Natural killer cell (primary cell): ENCODE measurements at regions not wholly inside any gene's neighbourhood (a gene's known extent, or its start where the extent isn't known, plus 50 kb on each side); places are given as distances from the start of the nearest gene placed in this dataset.

ENCODE experiments used
- ATAC-seq, 3 donors: fragments of 150-1000 bp in 2 of 3; fragments of 200-7000 bp in 1 of 3; cut with Tn5 transposase; 1 replicate in 1 of 3; 2 replicates in 2 of 3; pipeline ENCODE4 v1.10.0; 2021; ENCODE audit warnings: mild to moderate bottlenecking in 2 of 3, moderate library complexity in 2 of 3
- DNase-seq, 2 donors: peaks; one replicate each; pipeline versions ENCODE4 v3.0.0 to v3.0.0-alpha.2; 2013 to 2021; ENCODE audit warnings: mixed read lengths in 1 of 2
- H3K27ac ChIP-seq: one replicate; pipeline ENCODE4 v1.5.1; 2013; ENCODE audit warnings: mild to moderate bottlenecking, low read length
- H3K27me3 ChIP-seq: one replicate; pipeline ENCODE4 v1.6.1; 2013; ENCODE audit warnings: low read length; ENCODE audit not compliant: control insufficient read depth, insufficient read depth
- H3K36me3 ChIP-seq: one replicate; pipeline ENCODE4 v1.6.1; 2013; ENCODE audit warnings: low read length; ENCODE audit not compliant: control insufficient read depth, insufficient read depth
- H3K4me1 ChIP-seq: one replicate; pipeline ENCODE4 v1.6.1; 2013; ENCODE audit warnings: low read length; ENCODE audit not compliant: control insufficient read depth, insufficient read depth
- H3K4me3 ChIP-seq: one replicate; pipeline ENCODE4 v1.5.1; 2013; ENCODE audit warnings: low read length
- H3K9me3 ChIP-seq: one replicate; pipeline ENCODE4 v1.6.1; 2013; ENCODE audit warnings: low read length; ENCODE audit not compliant: control insufficient read depth, insufficient read depth
- H3K27ac Mint-ChIP-seq, 2 donors: one replicate each; pipeline ENCODE4 v1.8.0; 2022; ENCODE audit warnings: mild to moderate bottlenecking in 2 of 2, mixed read lengths in 2 of 2, moderate library complexity in 1 of 2
- H3K27me3 Mint-ChIP-seq, 2 donors: one replicate each; pipeline ENCODE4 v1.8.0; 2022; ENCODE audit warnings: low read depth in 2 of 2, mixed read lengths in 2 of 2
- H3K36me3 Mint-ChIP-seq: one replicate; pipeline ENCODE4 v1.8.0; 2022; ENCODE audit warnings: mixed read lengths
- H3K4me1 Mint-ChIP-seq, 2 donors: one replicate each; pipeline ENCODE4 v1.8.0; 2022; ENCODE audit warnings: mixed read lengths in 2 of 2
- H3K4me3 Mint-ChIP-seq: one replicate; pipeline ENCODE4 v1.8.0; 2022; ENCODE audit warnings: mild to moderate bottlenecking, moderate library complexity, mixed read lengths
- H3K9me3 Mint-ChIP-seq, 2 donors: one replicate each; pipeline ENCODE4 v1.8.0; 2022; ENCODE audit warnings: mixed read lengths in 2 of 2
- CTCF ChIP-seq: fragments of 200-600 bp; IDR thresholded peaks from one replicate; pipeline ENCODE4 v1.8.0; 2022; ENCODE audit warnings: antibody characterized with exemption
- WGBS: methylation state at CpG from one replicate; pipeline ENCODE4 v1.1.7; 2013; ENCODE audit warnings: missing lambda C conversion rate; ENCODE audit not compliant: insufficient coverage; 5-methylcytosine and 5-hydroxymethylcytosine counted together
- intact Hi-C: fragments of 100-400 bp; cut with micrococcal nuclease; formaldehyde crosslinking; loops from one replicate; pipeline ENCODE4 v1.14.2; 2022

GRCh38 chr4:63526251-63526650, 883.0 kb downstream of the TECRL start:
- no peaks in the 10 kb centered on the region for H3K27me3 ChIP-seq
- no peaks in the 10 kb centered on the region for H3K4me1 Mint-ChIP-seq
- H3K9me3 Mint-ChIP-seq, result peaks cover 8 to 13% of the 10 kb centered on the region in 2 donors
- ATAC-seq (no peak), DNase-seq (no peak)
- H3K4me3 Mint-ChIP-seq, result no peak overlapping the region
- no peak overlapping the region for H3K4me3 ChIP-seq
- H3K36me3 ChIP-seq, result no peaks in the 10 kb centered on the region
- intact Hi-C loops, result no loop called here
- peaks cover 3% of the 10 kb centered on the region for H3K9me3 ChIP-seq
- H3K27ac Mint-ChIP-seq, result no peak overlapping the region
- no peaks in the 10 kb centered on the region for H3K4me1 ChIP-seq
- no peak overlapping the region for H3K27ac ChIP-seq
- no peaks in the 10 kb centered on the region for H3K27me3 Mint-ChIP-seq
- no peak for TF ChIP-seq CTCF
- peaks cover 8% of the 10 kb centered on the region for H3K36me3 Mint-ChIP-seq
- 96% methylated on average over 1 of the region's 1 CpG for WGBS

GRCh38 chr4:63524764-63525163, 884.5 kb downstream of the TECRL start:
- Histone ChIP-seq H3K4me1 (no peaks in the 10 kb centered on the region), H3K36me3 (no peaks in the 10 kb centered on the region), H3K27me3 (no peaks in the 10 kb centered on the region), H3K4me3 (no peak overlapping the region), H3K9me3 (peaks cover 7% of the 10 kb centered on the region), H3K27ac (no peak overlapping the region)
- Mint-ChIP-seq H3K9me3 (peaks cover 6 to 11% of the 10 kb centered on the region in 2 donors), H3K4me1 (no peaks in the 10 kb centered on the region), H3K4me3 (no peak overlapping the region), H3K27ac (no peak overlapping the region), H3K36me3 (peaks cover 8% of the 10 kb centered on the region), H3K27me3 (no peaks in the 10 kb centered on the region)
- ATAC-seq, result no peak
- TF ChIP-seq CTCF, result no peak
- DNase-seq, result no peak
- no CpG with 5 or more reads among the region's 1 CpG for WGBS
- intact Hi-C loops, result no loop called here

- intact Hi-C loops, result no loop called here
- Histone ChIP-seq H3K36me3 (no peaks in the 10 kb centered on the region), H3K4me1 (no peaks in the 10 kb centered on the region), H3K9me3 (peaks cover 12% of the 10 kb centered on the region), H3K27ac (no peak overlapping the region), H3K4me3 (no peak overlapping the region), H3K27me3 (no peaks in the 10 kb centered on the region)
- Mint-ChIP-seq H3K27me3 (no peaks in the 10 kb centered on the region), H3K9me3 (peaks cover 21 to 24% of the 10 kb centered on the region in 2 donors), H3K36me3 (peaks cover 21% of the 10 kb centered on the region), H3K4me3 (no peak overlapping the region), H3K4me1 (no peaks in the 10 kb centered on the region), H3K27ac (no peak overlapping the region)
- ATAC-seq (no peak), DNase-seq (no peak)
- 76% methylated on average over 2 of the region's 2 CpGs for WGBS
- TF ChIP-seq CTCF, result no peak
These were observed 903.4 kb downstream of the TECRL start for GRCh38 chr4:63505714-63506460.

- H3K4me1 ChIP-seq, result no peaks in the 10 kb centered on the region
- DNase-seq (no peak), ATAC-seq (no peak)
- H3K27ac Mint-ChIP-seq, result no peak overlapping the region
- H3K9me3 ChIP-seq, result no peaks in the 10 kb centered on the region
- H3K4me3 Mint-ChIP-seq, result no peak overlapping the region
- peaks cover 20% of the 10 kb centered on the region for H3K36me3 Mint-ChIP-seq
- H3K4me1 Mint-ChIP-seq, result no peaks in the 10 kb centered on the region
- no peaks in the 10 kb centered on the region for H3K36me3 ChIP-seq
- no peak for TF ChIP-seq CTCF
- intact Hi-C loops, result no loop called here
- H3K27me3 ChIP-seq, result no peaks in the 10 kb centered on the region
- H3K27me3 Mint-ChIP-seq, result no peaks in the 10 kb centered on the region
- H3K4me3 ChIP-seq, result no peak overlapping the region
- peaks cover 19 to 28% of the 10 kb centered on the region in 2 donors for H3K9me3 Mint-ChIP-seq
- no peak overlapping the region for H3K27ac ChIP-seq
These were observed 916.0 kb downstream of the TECRL start for GRCh38 chr4:63493265-63493664.
